Tibial artery (tissue), 4 donors: ENCODE measurements at regions not wholly inside any gene's neighbourhood (a gene's known extent, or its start where the extent isn't known, plus 50 kb on each side); places are given as distances from the start of the nearest gene placed in this dataset.
A peak's percentile ranks its signal among the peaks of the same experiment; 100 is the strongest.
"Not testable (repeated sequence)": the region's sequence is repeated elsewhere in the genome, so short reads cannot be mapped to it uniquely, and the experiment has no call there.

Source experiments
- DNase-seq, 2 donors: peaks; one replicate each; pipeline ENCODE4 v3.0.0-alpha.2; 2019
- H3K27ac ChIP-seq, 2 donors: fragments of 200-600 bp; sonication (generic) in 1 of 2; 1 replicate in 1 of 2; 2 replicates in 1 of 2; pipeline ENCODE4 v1.5.1; 2018 to 2019; ENCODE audit warnings: mild to moderate bottlenecking in 1 of 2
- H3K27me3 ChIP-seq, 2 donors: fragments of 200-600 bp; sonication (generic) in 1 of 2; one replicate each; pipeline versions ENCODE4 v1.5.1 to v1.6.0; 2016 to 2019
- H3K36me3 ChIP-seq, 3 donors: fragments of 200-600 bp; sonication (generic) in 2 of 3; one replicate each; pipeline ENCODE4 v1.5.1; 2016 to 2019; ENCODE audit warnings: mild to moderate bottlenecking in 2 of 3
- H3K4me1 ChIP-seq, 4 donors: fragments of 200-600 bp; sonication (generic) in 2 of 4; 1 replicate in 3 of 4; 2 replicates in 1 of 4; pipeline ENCODE4 v1.5.1; 2016 to 2019
- H3K4me3 ChIP-seq, 2 donors: fragments of 200-600 bp; sonication (generic) in 1 of 2; 1 replicate in 1 of 2; 2 replicates in 1 of 2; pipeline ENCODE4 v1.5.1; 2018 to 2019; ENCODE audit warnings: mild to moderate bottlenecking in 2 of 2
- H3K9me3 ChIP-seq, 3 donors: fragments of 200-600 bp; sonication (generic) in 1 of 3; one replicate each; pipeline ENCODE4 v1.5.1; 2016 to 2019
- intact Hi-C: fragments of 100-400 bp; cut with DNase I; formaldehyde crosslinking; loops from one replicate; pipeline ENCODE4 v1.15.0; 2023; ENCODE audit warnings: low total_unique reads
- TF ChIP-seq, protein P1 (sequence below), 2 experiments: fragments of 200-600 bp in 1 of 2; fragments of 450-650 bp in 1 of 2; IDR thresholded peaks; one replicate each; pipeline ENCODE4 v1.5.1; 2017 to 2019; ENCODE audit warnings: antibody characterized with exemption in 2 of 2, mild to moderate bottlenecking in 1 of 2, moderate library complexity in 1 of 2

DNA sequence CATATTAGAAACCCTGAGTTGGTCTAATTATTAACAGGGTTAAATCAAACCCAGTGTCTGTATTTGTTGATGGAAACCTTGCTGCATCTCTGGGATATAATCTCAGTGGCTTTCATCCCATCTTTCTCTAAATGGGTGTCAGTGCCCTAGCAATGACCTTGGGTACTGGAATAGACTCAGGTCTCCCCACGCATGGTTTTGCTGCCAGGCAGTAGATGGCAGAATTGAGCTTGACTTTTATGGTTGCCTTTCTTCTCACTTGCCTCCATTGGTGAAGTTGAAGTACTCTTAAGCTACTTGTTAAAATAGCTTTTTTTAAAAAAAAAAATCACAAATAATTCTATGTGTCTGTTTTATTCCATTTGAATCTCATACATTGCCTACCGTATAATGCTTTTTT lies 81.8 kb upstream of the HMCN1 start:
- Histone ChIP-seq H3K27ac (no peak overlapping the region), H3K9me3 (no peaks in the 10 kb centered on the region), H3K4me1 (peaks cover 0 to 3% (median 0%) of the 10 kb centered on the region in 4 donors), H3K36me3 (no peaks in the 10 kb centered on the region), H3K27me3 (no peaks in the 10 kb centered on the region), H3K4me3 (no peak overlapping the region)
- DNase-seq, result no peak
- TF ChIP-seq, protein P1, sequence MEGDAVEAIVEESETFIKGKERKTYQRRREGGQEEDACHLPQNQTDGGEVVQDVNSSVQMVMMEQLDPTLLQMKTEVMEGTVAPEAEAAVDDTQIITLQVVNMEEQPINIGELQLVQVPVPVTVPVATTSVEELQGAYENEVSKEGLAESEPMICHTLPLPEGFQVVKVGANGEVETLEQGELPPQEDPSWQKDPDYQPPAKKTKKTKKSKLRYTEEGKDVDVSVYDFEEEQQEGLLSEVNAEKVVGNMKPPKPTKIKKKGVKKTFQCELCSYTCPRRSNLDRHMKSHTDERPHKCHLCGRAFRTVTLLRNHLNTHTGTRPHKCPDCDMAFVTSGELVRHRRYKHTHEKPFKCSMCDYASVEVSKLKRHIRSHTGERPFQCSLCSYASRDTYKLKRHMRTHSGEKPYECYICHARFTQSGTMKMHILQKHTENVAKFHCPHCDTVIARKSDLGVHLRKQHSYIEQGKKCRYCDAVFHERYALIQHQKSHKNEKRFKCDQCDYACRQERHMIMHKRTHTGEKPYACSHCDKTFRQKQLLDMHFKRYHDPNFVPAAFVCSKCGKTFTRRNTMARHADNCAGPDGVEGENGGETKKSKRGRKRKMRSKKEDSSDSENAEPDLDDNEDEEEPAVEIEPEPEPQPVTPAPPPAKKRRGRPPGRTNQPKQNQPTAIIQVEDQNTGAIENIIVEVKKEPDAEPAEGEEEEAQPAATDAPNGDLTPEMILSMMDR (IDR thresholded peaks at IDR 0.05), result no peak
- intact Hi-C loops, result no loop called here

DNA sequence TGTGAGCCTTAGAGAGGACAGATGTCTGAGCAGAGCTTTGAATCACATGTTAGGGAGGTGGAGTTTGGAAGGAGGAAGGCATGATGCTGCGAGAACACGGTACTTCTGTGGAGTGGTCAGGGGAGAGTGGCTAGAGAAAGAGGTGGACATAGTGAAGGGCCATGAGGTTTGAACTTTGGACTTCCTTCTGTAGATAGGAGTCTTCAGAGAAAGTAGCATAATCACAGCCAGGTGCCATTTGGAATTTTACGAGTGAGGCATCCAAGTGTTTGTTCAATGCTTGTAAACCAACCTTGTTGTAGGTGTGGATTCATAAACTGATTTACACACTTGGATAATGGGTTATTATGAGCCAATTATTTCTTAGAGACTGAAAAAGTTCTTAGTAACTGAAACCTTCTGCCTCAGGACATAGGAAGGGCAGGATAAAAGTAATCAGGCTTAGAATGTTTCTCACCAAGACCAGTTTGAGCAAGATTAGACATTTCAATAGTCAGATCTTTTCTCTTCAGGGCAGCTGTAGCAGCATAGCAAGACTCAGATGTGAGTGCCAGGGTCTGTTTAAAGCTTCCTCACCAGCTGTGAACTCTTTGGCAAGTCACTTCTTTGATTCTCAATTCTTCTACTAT lies 83.5 kb upstream of the HMCN1 start:
- Histone ChIP-seq H3K9me3 (no peaks in the 10 kb centered on the region), H3K4me3 (no peak overlapping the region), H3K36me3 (no peaks in the 10 kb centered on the region), H3K4me1 (peaks cover 0 to 19% (median 7%) of the 10 kb centered on the region in 4 donors), H3K27me3 (no peaks in the 10 kb centered on the region), H3K27ac (no peak overlapping the region)
- TF ChIP-seq, protein P1 (IDR thresholded peaks at IDR 0.05), result no peak
- intact Hi-C loops, result no loop called here
- DNase-seq, result no peak

DNA sequence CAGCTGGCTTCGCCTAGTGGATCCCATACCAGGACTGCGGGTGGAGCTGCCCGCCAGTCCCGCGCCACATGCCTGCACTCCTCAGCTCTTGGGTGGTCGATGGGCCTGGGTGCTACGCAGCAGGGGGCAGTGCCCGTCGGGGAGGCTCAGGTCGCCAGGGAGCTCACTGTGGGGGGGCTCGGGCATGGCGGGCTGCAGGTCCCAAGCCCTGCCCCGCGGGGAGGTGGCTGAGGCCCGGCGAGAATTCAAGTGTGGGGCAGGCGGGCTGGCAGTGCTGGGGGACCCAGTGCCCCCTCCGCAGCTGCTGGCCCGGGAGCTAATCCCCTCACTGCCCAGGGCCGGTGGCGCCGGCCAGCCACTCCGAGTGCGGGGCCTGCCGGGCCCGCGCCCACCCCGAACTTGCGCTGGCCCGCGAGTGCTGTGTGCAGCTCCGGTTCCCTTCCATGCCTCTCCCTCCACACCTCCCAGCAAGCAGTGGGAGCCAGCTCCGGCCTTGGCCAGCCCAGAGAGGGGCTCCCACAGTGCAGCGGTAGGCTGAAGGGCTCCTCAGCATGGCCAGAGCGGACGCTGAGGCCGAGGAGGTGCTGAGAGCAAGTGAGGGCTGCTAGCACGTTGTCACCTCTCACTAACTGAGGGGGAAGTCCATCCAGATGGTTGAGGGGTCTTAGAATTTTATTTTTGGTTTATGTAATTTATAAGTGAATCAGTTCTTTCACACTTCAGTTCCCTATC lies 85.2 kb upstream of the HMCN1 start:
- H3K4me3 ChIP-seq, result no peak overlapping the region
- no peak for DNase-seq
- peaks cover 0 to 27% (median 10%) of the 10 kb centered on the region in 4 donors for H3K4me1 ChIP-seq
- no peak overlapping the region for H3K27ac ChIP-seq
- no peaks in the 10 kb centered on the region for H3K27me3 ChIP-seq
- no peaks in the 10 kb centered on the region for H3K9me3 ChIP-seq
- TF ChIP-seq, protein P1 (IDR thresholded peaks at IDR 0.05), result no peak
- intact Hi-C loops, result no loop called here
- no peaks in the 10 kb centered on the region for H3K36me3 ChIP-seq

DNA sequence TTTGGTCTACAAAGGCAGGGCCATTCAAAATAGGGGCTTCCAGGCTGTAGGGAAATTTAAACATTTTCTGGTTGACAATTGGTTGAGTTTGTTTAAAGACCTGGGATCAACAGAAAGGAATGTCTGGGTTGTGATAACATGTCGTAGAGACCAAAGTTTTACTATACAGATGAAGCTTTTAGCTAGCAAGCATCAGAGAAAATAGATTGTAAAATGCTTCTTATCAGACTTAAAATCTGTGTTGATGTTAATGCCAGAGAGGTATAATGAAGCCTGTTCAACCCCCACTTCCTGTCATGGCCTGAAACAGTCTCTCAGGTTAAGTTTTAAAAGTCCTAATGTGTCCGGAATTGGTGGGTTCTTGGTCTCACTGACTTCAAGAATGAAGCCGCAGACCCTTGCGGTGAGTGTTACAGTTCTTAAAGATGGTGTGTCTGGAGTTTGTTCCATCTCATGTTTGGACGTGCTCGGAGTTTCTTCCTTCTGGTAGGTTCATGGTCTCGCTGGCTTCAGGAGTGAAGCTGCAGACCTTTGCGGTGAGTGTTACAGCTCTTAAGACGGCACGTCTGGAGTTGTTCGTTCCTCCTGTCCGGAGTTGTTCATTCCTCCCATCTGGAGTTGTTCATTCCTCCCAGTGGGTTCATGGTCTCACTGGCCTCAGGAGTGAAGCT lies 86.5 kb upstream of the HMCN1 start:
- H3K27me3 ChIP-seq, H3K36me3 ChIP-seq, DNase-seq, intact Hi-C loops, H3K4me3 ChIP-seq, H3K27ac ChIP-seq, H3K9me3 ChIP-seq: not testable (repeated sequence)
- peaks cover 0 to 27% (median 10%) of the 10 kb centered on the region in 4 donors for H3K4me1 ChIP-seq

DNA sequence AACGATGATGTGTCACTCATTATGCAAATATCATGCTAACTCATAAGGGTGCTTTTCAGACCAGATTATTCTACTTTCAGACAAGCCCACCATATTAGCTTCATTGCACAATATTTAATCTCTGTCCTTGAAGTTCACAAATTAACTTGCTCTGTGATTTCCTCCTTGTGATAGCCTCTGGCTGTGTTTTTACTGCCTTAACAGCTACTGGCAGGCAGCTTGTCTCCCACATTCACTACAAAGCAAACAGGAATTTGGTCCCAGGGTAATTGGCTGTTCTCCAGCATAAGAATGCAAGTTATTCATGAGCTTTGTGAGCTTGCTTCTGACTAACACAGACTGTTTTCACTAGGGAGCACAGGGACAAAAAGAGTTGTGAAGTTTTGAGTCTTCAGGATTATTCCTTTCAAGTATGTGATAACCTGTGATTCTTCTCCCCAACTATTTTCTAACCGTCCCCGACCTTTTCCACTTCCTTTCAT lies 87.9 kb upstream of the HMCN1 start:
- intact Hi-C loops, result no loop called here
- H3K27me3 ChIP-seq, result no peaks in the 10 kb centered on the region

More for the DNA sequence above, 87.9 kb upstream of the HMCN1 start:
- peak in 1 of 2 donors; percentile 38 for DNase-seq
- Histone ChIP-seq H3K27ac (peak overlapping the region in 1 of 2 donors; percentile 15), H3K4me1 (peaks cover 0 to 27% (median 10%) of the 10 kb centered on the region in 4 donors), H3K9me3 (no peaks in the 10 kb centered on the region), H3K4me3 (no peak overlapping the region), H3K36me3 (no peaks in the 10 kb centered on the region)
- TF ChIP-seq, protein P1 (IDR thresholded peaks at IDR 0.05), result no peak
